CD4-positive, alpha-beta T cell treated with Interleukin-6 at 100 ng/mL for 8 hours (primary cell): ENCODE measurements at regions not wholly inside any gene's neighbourhood (a gene's known extent, or its start where the extent isn't known, plus 50 kb on each side); places are given as distances from the start of the nearest gene placed in this dataset.
"Not testable (repeated sequence)": the region's sequence is repeated elsewhere in the genome, so short reads cannot be mapped to it uniquely, and the experiment has no call there.

ENCODE experiments used
- DNase-seq: peaks from one replicate; pipeline ENCODE4 v3.0.0-alpha.2; 2020; ENCODE audit warnings: mixed read lengths, low spot score

DNA sequence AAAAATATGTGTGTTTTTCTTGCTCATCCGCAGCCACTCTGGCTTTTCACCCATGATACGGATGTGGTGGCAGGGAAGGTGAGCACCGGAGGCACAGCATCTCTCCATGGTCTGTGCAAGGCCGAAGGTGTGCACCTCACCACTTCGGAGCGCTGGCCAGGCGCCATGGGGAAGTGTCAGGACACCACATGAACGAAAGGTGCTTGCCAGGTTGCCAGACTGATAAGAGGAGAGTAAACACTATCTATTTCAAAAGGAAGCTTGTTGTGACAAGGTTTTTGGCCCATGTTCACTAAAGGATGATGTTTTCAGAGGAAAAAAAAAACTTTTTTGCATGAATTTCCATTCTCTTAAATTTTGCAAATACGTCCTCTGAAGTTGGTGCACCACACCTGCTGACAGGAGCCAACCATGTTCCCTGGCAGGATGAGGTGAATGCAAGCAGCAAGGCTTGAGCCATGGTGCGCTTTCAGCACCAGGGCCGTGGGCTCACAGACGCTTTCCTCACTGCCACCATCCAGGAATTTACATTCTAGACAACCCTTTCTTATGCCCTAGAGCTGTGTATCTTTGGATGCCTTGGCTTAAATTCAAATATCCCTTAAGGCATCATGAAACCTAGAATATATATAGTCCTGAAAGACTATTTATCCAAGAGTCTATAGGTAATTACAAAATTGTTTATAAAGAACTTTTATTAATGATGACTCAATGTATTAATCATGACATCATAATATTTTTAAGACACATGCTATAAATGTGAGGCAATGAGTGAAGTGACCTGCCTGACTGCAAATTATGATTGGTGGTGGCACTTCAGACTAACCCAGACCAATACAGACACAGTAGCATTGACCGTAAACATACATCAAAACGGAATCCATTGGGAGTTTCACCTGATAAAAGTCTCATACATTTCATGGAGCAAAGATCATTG is 234.5 kb downstream of the TFAP2A start:
- DNase-seq: no peak

- DNase-seq: no peak
These were observed 237.2 kb downstream of the TFAP2A start for GRCh38 chr6:10177704-10178103.

- no peak for DNase-seq
These were observed 239.5 kb downstream of the TFAP2A start for GRCh38 chr6:10175362-10175761.

- DNase-seq: no peak
These were observed 240.1 kb downstream of the TFAP2A start for GRCh38 chr6:10174761-10175160.

- no peak for DNase-seq
These were observed 240.8 kb downstream of the TFAP2A start for GRCh38 chr6:10174056-10174455.

- DNase-seq: not testable (repeated sequence)
These were observed 243.2 kb downstream of the TFAP2A start for GRCh38 chr6:10171706-10172105.

DNA sequence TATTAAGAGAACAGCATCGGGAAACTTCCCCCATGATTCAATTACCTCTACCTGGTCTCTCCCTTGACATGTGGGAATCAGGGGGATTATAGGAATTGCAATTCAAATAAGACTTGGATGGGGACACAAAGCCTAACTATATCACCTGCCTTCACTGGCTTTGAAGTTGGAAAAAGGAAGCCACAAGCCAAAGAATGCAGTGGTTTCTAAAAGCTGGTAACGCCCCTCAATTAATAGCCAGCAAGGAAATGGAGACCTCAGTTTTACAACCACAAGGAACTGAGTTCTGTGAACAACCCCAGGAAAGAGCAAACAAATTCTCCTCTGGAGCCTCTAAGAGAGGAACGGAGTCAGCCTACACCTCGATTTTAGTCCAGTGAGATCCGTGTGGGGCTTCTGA is 244.1 kb downstream of the TFAP2A start:
- no peak for DNase-seq

GRCh38 chr6:10166031-10166430 is 248.8 kb downstream of the TFAP2A start:
- no peak for DNase-seq

DNA sequence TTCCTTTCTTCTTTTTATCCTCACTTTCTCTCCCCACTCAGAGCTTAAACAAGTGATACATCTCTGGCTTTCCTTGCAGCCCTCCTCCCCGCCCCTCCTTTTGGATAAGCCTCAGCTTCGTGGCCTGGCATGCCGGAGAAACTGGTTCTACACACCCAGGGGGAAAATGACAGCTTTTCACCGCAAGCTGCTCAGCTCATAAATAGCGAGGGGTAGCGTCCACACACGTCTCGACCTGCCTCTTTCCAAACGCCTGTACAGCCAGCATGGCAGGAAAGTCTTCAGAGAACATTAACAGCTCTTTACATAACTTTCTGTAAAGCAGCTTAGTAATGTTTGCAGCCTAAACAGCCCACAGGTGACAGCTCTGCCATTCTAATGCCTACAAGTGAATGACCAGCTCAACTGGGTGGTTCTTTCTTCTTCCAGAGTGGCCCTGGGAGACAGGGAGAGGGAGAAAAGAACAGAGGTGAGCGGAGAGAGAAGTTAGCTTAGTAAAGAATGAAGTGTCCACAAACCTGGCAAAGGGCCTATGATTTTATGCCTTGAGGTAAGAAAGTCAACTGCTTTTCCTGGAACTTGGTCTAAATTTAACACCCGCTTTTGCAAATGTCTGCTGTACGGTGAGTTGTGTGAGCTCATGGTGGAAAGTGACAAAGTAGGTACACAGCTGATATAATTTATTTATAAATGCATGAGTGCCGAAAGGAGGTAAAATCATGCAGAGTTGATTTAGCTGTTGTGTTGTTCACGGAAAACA is 251.5 kb downstream of the TFAP2A start:
- DNase-seq: no peak

GRCh38 chr6:10156875-10157274 is 258.0 kb downstream of the TFAP2A start:
- DNase-seq: no peak

- no peak for DNase-seq
These were observed 260.6 kb downstream of the TFAP2A start for GRCh38 chr6:10154251-10154650.

GRCh38 chr6:10151144-10151915 is 263.5 kb downstream of the TFAP2A start:
- no peak for DNase-seq

- DNase-seq: no peak
These were observed 265.3 kb downstream of the TFAP2A start for GRCh38 chr6:10149603-10150002.

DNA sequence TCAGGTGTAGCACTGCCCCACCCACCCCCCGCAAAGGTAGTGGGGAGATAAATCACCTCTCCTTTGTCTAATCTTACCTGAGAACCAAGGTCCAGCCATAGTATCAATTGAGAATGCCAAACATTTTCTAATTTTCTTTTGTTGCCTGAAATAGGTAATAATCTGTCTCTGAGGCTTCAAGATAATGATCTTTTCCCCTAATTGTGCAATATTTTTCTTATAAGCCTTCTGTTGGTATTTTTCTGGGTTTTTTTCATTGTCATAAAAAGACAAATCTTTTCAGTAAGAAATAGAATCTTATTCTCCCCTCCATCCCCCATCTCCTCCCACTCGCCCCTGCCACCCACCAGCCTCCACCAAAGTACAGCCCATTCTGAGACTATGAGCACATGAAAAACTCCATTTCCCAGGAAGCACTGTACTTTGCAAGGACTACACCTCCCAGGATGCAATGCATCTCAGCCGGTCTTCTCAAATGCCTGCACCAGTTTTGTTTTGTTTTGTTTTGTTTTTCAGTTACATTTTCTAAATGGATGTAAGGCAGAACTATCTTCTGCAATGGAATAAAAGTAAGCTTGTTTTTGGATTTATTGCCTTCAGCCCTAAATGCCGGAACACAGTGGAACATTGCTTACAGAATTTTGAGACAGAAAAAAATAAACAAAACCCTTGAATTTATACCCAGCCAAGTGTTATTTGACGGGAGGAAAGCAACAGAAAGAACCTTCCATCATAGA is 268.0 kb downstream of the TFAP2A start:
- DNase-seq: no peak

GRCh38 chr6:10144772-10145171 is 270.1 kb downstream of the TFAP2A start:
- no peak for DNase-seq

- no peak for DNase-seq
These were observed 273.0 kb downstream of the TFAP2A start for GRCh38 chr6:10141746-10142443.

DNA sequence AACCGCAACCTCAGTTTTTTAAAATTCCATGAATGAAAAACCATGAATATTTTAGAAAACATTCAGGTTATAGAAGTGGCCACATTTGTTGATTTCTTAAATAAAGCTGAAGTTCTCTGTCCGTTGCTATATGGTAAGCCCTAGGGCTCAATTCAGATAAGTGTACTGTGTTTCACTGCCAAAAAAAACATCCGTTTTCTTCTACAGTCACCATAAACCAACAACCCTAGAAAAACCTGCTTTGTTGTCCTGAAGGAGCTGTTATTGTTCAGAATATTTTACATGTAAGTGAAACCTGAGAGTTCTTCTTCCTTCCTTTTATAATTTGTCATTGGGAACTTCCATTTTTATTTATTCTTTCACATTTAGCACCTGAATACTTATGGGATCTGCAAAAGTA is 274.1 kb downstream of the TFAP2A start:
- DNase-seq: no peak

DNA sequence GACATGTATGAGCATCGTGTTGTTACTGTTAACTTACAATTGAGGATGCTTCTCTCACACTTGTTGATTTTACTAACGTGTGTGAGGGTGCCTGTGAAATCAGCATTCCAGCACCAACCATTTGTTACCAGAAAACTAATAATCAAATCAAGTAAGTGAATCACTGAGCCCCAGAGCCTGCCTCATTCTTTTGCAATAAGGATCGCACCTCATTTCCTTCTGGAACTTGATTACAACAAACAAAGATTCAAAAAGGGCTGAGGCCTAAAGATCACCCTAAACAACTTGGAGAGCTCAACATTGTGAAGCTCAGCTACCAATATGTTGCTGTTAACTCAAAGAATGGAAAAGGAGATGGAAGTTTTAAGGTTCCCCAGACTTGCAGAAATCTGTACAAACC is 274.7 kb downstream of the TFAP2A start:
- no peak for DNase-seq

DNA sequence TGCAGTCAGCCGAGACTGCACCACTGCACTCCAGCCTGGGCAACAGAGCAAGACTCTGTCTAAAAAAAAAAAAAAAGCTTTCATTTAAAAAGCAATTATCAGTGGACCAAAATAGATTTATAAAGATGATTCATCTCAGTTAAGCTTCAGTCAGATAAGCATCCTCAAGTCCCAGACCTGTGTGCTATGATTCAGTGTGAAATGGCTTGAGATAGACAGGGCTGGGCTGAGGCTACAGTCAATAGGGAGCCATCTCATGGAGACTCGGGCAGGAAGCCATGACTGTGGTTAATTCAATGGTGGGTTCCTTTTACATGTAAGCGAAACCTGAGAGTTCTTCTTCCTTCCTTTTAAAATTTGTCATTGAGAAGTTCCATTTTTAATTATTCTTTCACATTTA is 276.0 kb downstream of the TFAP2A start:
- DNase-seq: no peak

GRCh38 chr6:10136636-10137035 is 278.2 kb downstream of the TFAP2A start:
- no peak for DNase-seq

- not testable (repeated sequence) for DNase-seq
These were observed 280.7 kb downstream of the TFAP2A start for GRCh38 chr6:10134185-10134584.
